HepG2 (cell line): ENCODE measurements at regions not wholly inside any gene's neighbourhood (a gene's known extent, or its start where the extent isn't known, plus 50 kb on each side); places are given as distances from the start of the nearest gene placed in this dataset.
A peak's percentile ranks its signal among the peaks of the same experiment; 100 is the strongest.

ENCODE experiments used
- ATF1 ChIP-seq: IDR thresholded peaks from 2 replicates; pipeline ENCODE4 v1.6.1; 2016; ENCODE audit warnings: mild to moderate bottlenecking, control low read depth
- DNMT1 ChIP-seq: sonication (generic); formaldehyde crosslinking; IDR thresholded peaks from 2 replicates; pipeline ENCODE4 v1.5.1; 2020; ENCODE audit warnings: mild to moderate bottlenecking, missing genetic modification reagents
- HDAC6 ChIP-seq: fragments of 200-600 bp; sonication (generic); IDR thresholded peaks from 2 replicates; pipeline ENCODE4 v1.7.0; 2017; ENCODE audit warnings: mild to moderate bottlenecking, antibody characterized with exemption, low read length, low read depth
- KDM4B ChIP-seq: sonication (generic); formaldehyde crosslinking; IDR thresholded peaks from 2 replicates; pipeline ENCODE4 v1.4.0; 2020; ENCODE audit warnings: missing genetic modification reagents
- MTA3 ChIP-seq: sonication (generic); formaldehyde crosslinking; IDR thresholded peaks from 2 replicates; pipeline ENCODE4 v1.4.0; 2020; ENCODE audit warnings: missing genetic modification reagents
- NFE2 ChIP-seq: sonication (generic); formaldehyde crosslinking; IDR thresholded peaks from 2 replicates; pipeline ENCODE4 v1.4.0; 2020; ENCODE audit warnings: missing genetic modification reagents
- PHF21A ChIP-seq: sonication (generic); formaldehyde crosslinking; IDR thresholded peaks from 2 replicates; pipeline ENCODE4 v1.5.0; 2020; ENCODE audit warnings: mild to moderate bottlenecking, missing genetic modification reagents
- RORA ChIP-seq: sonication (generic); formaldehyde crosslinking; IDR thresholded peaks from 2 replicates; pipeline ENCODE4 v1.5.0; 2020; ENCODE audit warnings: mild to moderate bottlenecking, missing genetic modification reagents, moderate library complexity
- ZBTB1 ChIP-seq: sonication (generic); formaldehyde crosslinking; IDR thresholded peaks from 2 replicates; pipeline ENCODE4 v1.4.0; 2020; ENCODE audit warnings: missing genetic modification reagents, borderline replicate concordance
- ZFP37 ChIP-seq: sonication (generic); formaldehyde crosslinking; IDR thresholded peaks from 2 replicates; pipeline ENCODE4 v1.4.0; 2020; ENCODE audit warnings: missing genetic modification reagents, borderline replicate concordance
- ZFP41 ChIP-seq: sonication (generic); formaldehyde crosslinking; IDR thresholded peaks from 2 replicates; pipeline ENCODE4 v1.4.0; 2020; ENCODE audit warnings: mild to moderate bottlenecking, missing genetic modification reagents, borderline replicate concordance
- ZNF260 ChIP-seq: sonication (generic); formaldehyde crosslinking; IDR thresholded peaks from 2 replicates; pipeline ENCODE4 v1.4.0; 2020; ENCODE audit warnings: missing genetic modification reagents, low read depth, mild to moderate bottlenecking, borderline replicate concordance
- ZNF431 ChIP-seq: sonication (generic); formaldehyde crosslinking; IDR thresholded peaks from 2 replicates; pipeline ENCODE4 v1.9.0; 2022; ENCODE audit warnings: missing genetic modification reagents, low read depth, mild to moderate bottlenecking, borderline replicate concordance
- ZNF766 ChIP-seq: sonication (generic); formaldehyde crosslinking; IDR thresholded peaks from 2 replicates; pipeline ENCODE4 v1.5.0; 2020; ENCODE audit warnings: missing genetic modification reagents, borderline replicate concordance
- ZNF878 ChIP-seq: sonication (generic); formaldehyde crosslinking; IDR thresholded peaks from 2 replicates; pipeline ENCODE4 v1.8.1; 2023; ENCODE audit warnings: mild to moderate bottlenecking, missing genetic modification reagents, moderate library complexity
- ZSCAN12 ChIP-seq: sonication (generic); formaldehyde crosslinking; IDR thresholded peaks from 2 replicates; pipeline ENCODE4 v1.9.0; 2021; ENCODE audit warnings: mild to moderate bottlenecking, missing genetic modification reagents
- TF ChIP-seq, protein P1 (sequence below): sonication (generic); formaldehyde crosslinking; IDR thresholded peaks from 2 replicates; pipeline ENCODE4 v1.5.0; 2020; ENCODE audit warnings: missing genetic modification reagents
- TF ChIP-seq, protein P2 (sequence below): sonication (generic); formaldehyde crosslinking; IDR thresholded peaks from 2 replicates; pipeline ENCODE4 v1.5.1; 2020; ENCODE audit warnings: missing genetic modification reagents, mild to moderate bottlenecking, borderline replicate concordance
- TF ChIP-seq, protein P3 (sequence below): sonication (generic); formaldehyde crosslinking; IDR thresholded peaks from 2 replicates; pipeline ENCODE4 v1.4.0; 2020; ENCODE audit warnings: missing genetic modification reagents
- TF ChIP-seq, protein P4 (sequence below): IDR thresholded peaks from 2 replicates; pipeline ENCODE4 v1.6.1; 2016; ENCODE audit warnings: low read depth, missing genetic modification reagents, missing compliant biosample characterization
- TF ChIP-seq, protein P5 (sequence below): sonication (generic); formaldehyde crosslinking; IDR thresholded peaks from 2 replicates; pipeline ENCODE4 v1.8.0; 2022; ENCODE audit warnings: missing genetic modification reagents, mild to moderate bottlenecking, moderate library complexity, borderline replicate concordance

DNA sequence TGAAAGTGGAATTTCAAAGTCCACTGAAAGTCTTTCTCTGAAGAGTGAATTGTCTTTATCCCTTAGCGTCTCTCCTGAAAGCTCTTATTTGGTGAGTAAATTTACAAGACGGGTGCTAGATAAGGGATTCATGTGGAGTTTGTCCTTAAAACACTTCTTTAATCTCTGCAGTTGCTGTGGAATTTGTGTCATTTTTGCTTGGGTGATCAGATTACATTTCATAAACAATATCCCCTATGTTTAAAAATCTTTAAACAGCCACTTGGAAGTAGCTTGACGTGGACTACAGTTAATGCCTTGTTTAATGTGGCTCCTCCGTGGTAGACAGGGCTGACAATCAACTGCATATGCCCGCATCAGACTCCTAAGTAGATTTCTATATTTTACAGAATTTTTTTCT is 175.4 kb upstream of the ZNF217 start (continued):
- TF ChIP-seq, protein P1, sequence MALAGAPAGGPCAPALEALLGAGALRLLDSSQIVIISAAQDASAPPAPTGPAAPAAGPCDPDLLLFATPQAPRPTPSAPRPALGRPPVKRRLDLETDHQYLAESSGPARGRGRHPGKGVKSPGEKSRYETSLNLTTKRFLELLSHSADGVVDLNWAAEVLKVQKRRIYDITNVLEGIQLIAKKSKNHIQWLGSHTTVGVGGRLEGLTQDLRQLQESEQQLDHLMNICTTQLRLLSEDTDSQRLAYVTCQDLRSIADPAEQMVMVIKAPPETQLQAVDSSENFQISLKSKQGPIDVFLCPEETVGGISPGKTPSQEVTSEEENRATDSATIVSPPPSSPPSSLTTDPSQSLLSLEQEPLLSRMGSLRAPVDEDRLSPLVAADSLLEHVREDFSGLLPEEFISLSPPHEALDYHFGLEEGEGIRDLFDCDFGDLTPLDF (CRISPR knock-in tag) = peak; percentile 37; the same call in 1 of the 2 replicates
- TF ChIP-seq HDAC6 (no peak), DNMT1 (no peak), PHF21A (peak; percentile 65), ZNF766 (no peak), ATF1 (CRISPR knock-in tag) (peak; percentile 17; the same call in 1 of the 2 replicates), ZFP41 (CRISPR knock-in tag) (no peak), ZBTB1 (no peak), RORA (CRISPR knock-in tag) (no peak), KDM4B (CRISPR knock-in tag) (no peak), ZNF878 (CRISPR knock-in tag) (no peak), ZFP37 (CRISPR knock-in tag) (no peak), MTA3 (CRISPR knock-in tag) (no peak), ZNF260 (CRISPR knock-in tag) (no peak), ZSCAN12 (CRISPR knock-in tag) (no peak), ZNF431 (CRISPR knock-in tag) (no peak), NFE2 (no peak)
- TF ChIP-seq, protein P2, sequence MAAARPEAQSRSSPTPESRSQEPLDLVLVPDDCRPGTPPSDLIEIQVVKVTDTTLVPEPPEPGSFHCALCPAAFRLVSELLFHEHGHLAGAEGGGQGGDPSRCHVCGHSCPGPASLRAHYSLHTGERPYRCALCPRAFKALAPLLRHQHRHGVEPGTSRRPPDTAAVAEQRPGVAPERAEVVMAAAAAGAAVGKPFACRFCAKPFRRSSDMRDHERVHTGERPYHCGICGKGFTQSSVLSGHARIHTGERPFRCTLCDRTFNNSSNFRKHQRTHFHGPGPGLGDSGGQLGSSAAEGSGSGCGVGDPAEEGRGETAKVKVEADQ = no peak
- TF ChIP-seq, protein P3, sequence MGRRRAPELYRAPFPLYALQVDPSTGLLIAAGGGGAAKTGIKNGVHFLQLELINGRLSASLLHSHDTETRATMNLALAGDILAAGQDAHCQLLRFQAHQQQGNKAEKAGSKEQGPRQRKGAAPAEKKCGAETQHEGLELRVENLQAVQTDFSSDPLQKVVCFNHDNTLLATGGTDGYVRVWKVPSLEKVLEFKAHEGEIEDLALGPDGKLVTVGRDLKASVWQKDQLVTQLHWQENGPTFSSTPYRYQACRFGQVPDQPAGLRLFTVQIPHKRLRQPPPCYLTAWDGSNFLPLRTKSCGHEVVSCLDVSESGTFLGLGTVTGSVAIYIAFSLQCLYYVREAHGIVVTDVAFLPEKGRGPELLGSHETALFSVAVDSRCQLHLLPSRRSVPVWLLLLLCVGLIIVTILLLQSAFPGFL = no peak
- TF ChIP-seq, protein P4, sequence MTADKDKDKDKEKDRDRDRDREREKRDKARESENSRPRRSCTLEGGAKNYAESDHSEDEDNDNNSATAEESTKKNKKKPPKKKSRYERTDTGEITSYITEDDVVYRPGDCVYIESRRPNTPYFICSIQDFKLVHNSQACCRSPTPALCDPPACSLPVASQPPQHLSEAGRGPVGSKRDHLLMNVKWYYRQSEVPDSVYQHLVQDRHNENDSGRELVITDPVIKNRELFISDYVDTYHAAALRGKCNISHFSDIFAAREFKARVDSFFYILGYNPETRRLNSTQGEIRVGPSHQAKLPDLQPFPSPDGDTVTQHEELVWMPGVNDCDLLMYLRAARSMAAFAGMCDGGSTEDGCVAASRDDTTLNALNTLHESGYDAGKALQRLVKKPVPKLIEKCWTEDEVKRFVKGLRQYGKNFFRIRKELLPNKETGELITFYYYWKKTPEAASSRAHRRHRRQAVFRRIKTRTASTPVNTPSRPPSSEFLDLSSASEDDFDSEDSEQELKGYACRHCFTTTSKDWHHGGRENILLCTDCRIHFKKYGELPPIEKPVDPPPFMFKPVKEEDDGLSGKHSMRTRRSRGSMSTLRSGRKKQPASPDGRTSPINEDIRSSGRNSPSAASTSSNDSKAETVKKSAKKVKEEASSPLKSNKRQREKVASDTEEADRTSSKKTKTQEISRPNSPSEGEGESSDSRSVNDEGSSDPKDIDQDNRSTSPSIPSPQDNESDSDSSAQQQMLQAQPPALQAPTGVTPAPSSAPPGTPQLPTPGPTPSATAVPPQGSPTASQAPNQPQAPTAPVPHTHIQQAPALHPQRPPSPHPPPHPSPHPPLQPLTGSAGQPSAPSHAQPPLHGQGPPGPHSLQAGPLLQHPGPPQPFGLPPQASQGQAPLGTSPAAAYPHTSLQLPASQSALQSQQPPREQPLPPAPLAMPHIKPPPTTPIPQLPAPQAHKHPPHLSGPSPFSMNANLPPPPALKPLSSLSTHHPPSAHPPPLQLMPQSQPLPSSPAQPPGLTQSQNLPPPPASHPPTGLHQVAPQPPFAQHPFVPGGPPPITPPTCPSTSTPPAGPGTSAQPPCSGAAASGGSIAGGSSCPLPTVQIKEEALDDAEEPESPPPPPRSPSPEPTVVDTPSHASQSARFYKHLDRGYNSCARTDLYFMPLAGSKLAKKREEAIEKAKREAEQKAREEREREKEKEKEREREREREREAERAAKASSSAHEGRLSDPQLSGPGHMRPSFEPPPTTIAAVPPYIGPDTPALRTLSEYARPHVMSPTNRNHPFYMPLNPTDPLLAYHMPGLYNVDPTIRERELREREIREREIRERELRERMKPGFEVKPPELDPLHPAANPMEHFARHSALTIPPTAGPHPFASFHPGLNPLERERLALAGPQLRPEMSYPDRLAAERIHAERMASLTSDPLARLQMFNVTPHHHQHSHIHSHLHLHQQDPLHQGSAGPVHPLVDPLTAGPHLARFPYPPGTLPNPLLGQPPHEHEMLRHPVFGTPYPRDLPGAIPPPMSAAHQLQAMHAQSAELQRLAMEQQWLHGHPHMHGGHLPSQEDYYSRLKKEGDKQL (CRISPR knock-in tag) = peak; percentile 75; the same call in 1 of the 2 replicates
- TF ChIP-seq, protein P5, sequence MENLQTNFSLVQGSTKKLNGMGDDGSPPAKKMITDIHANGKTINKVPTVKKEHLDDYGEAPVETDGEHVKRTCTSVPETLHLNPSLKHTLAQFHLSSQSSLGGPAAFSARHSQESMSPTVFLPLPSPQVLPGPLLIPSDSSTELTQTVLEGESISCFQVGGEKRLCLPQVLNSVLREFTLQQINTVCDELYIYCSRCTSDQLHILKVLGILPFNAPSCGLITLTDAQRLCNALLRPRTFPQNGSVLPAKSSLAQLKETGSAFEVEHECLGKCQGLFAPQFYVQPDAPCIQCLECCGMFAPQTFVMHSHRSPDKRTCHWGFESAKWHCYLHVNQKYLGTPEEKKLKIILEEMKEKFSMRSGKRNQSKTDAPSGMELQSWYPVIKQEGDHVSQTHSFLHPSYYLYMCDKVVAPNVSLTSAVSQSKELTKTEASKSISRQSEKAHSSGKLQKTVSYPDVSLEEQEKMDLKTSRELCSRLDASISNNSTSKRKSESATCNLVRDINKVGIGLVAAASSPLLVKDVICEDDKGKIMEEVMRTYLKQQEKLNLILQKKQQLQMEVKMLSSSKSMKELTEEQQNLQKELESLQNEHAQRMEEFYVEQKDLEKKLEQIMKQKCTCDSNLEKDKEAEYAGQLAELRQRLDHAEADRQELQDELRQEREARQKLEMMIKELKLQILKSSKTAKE (CRISPR knock-in tag) = no peak
